Stomach (tissue), 8 donors: ENCODE measurements at regions not wholly inside any gene's neighbourhood (a gene's known extent, or its start where the extent isn't known, plus 50 kb on each side); places are given as distances from the start of the nearest gene placed in this dataset.

Experiments used
- DNase-seq, 2 donors: peaks; one replicate each; pipeline versions ENCODE4 v3.0.0 to v3.0.0-alpha.2; 2013 to 2019
- H3K27ac ChIP-seq, 5 donors: fragments of 200-600 bp in 4 of 5; sonication (generic) in 4 of 5; one replicate each; pipeline ENCODE4 v1.5.1; 2013 to 2019; ENCODE audit warnings: mild to moderate bottlenecking in 1 of 5, moderate library complexity in 1 of 5
- H3K27me3 ChIP-seq, 3 donors: fragments of 200-600 bp; sonication (generic); one replicate each; pipeline ENCODE4 v1.5.1; 2017 to 2019; ENCODE audit warnings: mixed run types in 1 of 3
- H3K36me3 ChIP-seq, 4 donors: fragments of 200-600 bp; sonication (generic); 1 replicate in 3 of 4; 2 replicates in 1 of 4; pipeline ENCODE4 v1.5.1; 2016 to 2019
- H3K4me1 ChIP-seq, 4 donors: fragments of 200-600 bp; sonication (generic); one replicate each; pipeline ENCODE4 v1.5.1; 2016 to 2019
- H3K4me3 ChIP-seq, 4 donors: fragments of 200-600 bp; sonication (generic) in 3 of 4; one replicate each; pipeline ENCODE4 v1.5.1; 2016 to 2019; ENCODE audit warnings: mild to moderate bottlenecking in 1 of 4
- H3K9me3 ChIP-seq, 4 donors: fragments of 200-600 bp; sonication (generic); one replicate each; pipeline ENCODE4 v1.5.1; 2016 to 2019
- CTCF ChIP-seq, 7 experiments: fragments of 450-650 bp in 4 of 7; fragments of 200-600 bp in 3 of 7; sonication (generic) in 3 of 7; IDR thresholded peaks; one replicate each; pipeline ENCODE4 v1.5.1; 2016 to 2019; ENCODE audit warnings: antibody characterized with exemption in 7 of 7, control low read depth in 2 of 7, mild to moderate bottlenecking in 1 of 7
- EP300 ChIP-seq: sonication (generic); formaldehyde crosslinking; IDR thresholded peaks from one replicate; pipeline ENCODE4 v1.6.1; 2017; ENCODE audit warnings: antibody characterized with exemption
- POLR2A ChIP-seq, 4 donors: fragments of 450-650 bp; IDR thresholded peaks; one replicate each; pipeline ENCODE4 v1.6.1; 2016; ENCODE audit warnings: antibody characterized with exemption in 4 of 4, control low read depth in 2 of 4, mild to moderate bottlenecking in 1 of 4, moderate library complexity in 1 of 4
- POLR2AphosphoS5 ChIP-seq, 3 donors: sonication (generic); formaldehyde crosslinking; IDR thresholded peaks; one replicate each; pipeline ENCODE4 v1.6.1; 2016; ENCODE audit warnings: antibody characterized with exemption in 3 of 3
- WGBS, 5 donors: extraction: QIAGEN DNeasy Blood & Tissue Kit in 3 of 5; methylation state at CpG; one replicate each; pipeline versions ENCODE4 v1.1.5 to v1.1.7; 2013 to 2018; 5-methylcytosine and 5-hydroxymethylcytosine counted together
- intact Hi-C: fragments of 100-400 bp; cut with DNase I; formaldehyde crosslinking; loops from one replicate; pipeline ENCODE4 v1.15.1; 2023; ENCODE audit warnings: low total_unique reads
- donor health status: healthy with polysubstance abuse.
- donor health status: Bipolar disorder and iron deficiency.
- donor health status: healthy.

GRCh38 chr15:91556926-91557325 is 296.6 kb upstream of the SLCO3A1 start:
- Histone ChIP-seq H3K27me3 (no peaks in the 10 kb centered on the region), H3K4me3 (no peak overlapping the region), H3K36me3 (no peaks in the 10 kb centered on the region), H3K4me1 (no peaks in the 10 kb centered on the region), H3K9me3 (no peaks in the 10 kb centered on the region), H3K27ac (no peak overlapping the region)
- no peak for DNase-seq
- TF ChIP-seq EP300 (no peak), CTCF (IDR thresholded peaks at IDR 0.05) (no peak), POLR2AphosphoS5 (IDR thresholded peaks at IDR 0.05) (no peak), POLR2A (IDR thresholded peaks at IDR 0.05) (no peak)
- intact Hi-C loops = no loop called here
- WGBS, 5 donors = 84 to 92% (median 88%) methylated on average over 5 of the region's 5 CpGs

- Histone ChIP-seq H3K27ac (no peak overlapping the region), H3K36me3 (no peaks in the 10 kb centered on the region), H3K27me3 (no peaks in the 10 kb centered on the region), H3K4me1 (no peaks in the 10 kb centered on the region), H3K9me3 (no peaks in the 10 kb centered on the region), H3K4me3 (no peak overlapping the region)
- intact Hi-C loops = no loop called here
- no peak for DNase-seq
- TF ChIP-seq CTCF (IDR thresholded peaks at IDR 0.05) = no peak
- TF ChIP-seq POLR2AphosphoS5 (IDR thresholded peaks at IDR 0.05) = no peak
- TF ChIP-seq POLR2A (IDR thresholded peaks at IDR 0.05) = no peak
- TF ChIP-seq EP300 = no peak
- WGBS, 5 donors = 35 to 72% (median 55%) methylated on average over 3 of the region's 3 CpGs
Observed at GRCh38 chr15:91559066-91559465, 294.4 kb upstream of the SLCO3A1 start.

DNA sequence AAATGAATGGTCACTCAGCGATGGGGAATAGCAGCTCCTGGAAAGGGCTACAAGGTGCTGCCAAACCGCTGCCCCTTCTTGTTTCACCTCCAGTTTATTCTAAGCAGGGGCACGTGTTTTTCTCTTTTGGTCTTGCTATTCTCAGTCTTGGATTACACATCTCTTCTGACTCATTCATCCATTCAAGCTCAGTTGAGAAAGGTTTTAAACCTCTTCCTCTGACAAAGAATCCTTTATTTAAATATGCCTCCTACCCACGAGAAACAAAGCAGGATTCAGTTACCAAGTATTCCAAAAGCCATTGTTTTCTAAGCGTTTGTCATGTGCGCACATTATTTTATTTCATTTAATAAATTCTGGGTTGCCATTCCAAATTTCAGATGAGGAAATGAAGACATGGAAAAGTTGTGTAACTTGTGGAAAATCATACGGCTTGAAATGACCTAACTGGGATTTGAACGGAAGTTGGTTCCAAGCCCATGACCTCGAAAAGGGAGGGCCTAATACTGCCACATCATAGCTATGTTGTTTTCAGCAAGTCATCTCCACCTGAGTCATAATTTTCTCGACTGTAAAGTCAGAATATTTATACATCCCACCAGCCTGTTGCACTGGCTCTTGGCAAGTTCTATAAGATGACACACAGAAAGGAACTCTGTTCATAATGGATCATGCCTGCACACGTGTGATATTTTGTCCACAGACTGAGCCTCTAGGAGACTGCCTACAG is 292.0 kb upstream of the SLCO3A1 start:
- no peaks in the 10 kb centered on the region for H3K36me3 ChIP-seq
- intact Hi-C loops = no loop called here
- 53 to 70% (median 62%) methylated on average over 11 of the region's 11 CpGs for WGBS, 5 donors
- H3K9me3 ChIP-seq = no peaks in the 10 kb centered on the region
- TF ChIP-seq POLR2A (IDR thresholded peaks at IDR 0.05) (no peak), CTCF (IDR thresholded peaks at IDR 0.05) (no peak), POLR2AphosphoS5 (IDR thresholded peaks at IDR 0.05) (no peak), EP300 (no peak)
- peak overlapping the region in 4 of 5 donors; percentile 34 to 70 (median 52) for H3K27ac ChIP-seq
- H3K4me3 ChIP-seq = no peak overlapping the region
- no peak for DNase-seq
- no peaks in the 10 kb centered on the region for H3K4me1 ChIP-seq
- H3K27me3 ChIP-seq = no peaks in the 10 kb centered on the region

DNA sequence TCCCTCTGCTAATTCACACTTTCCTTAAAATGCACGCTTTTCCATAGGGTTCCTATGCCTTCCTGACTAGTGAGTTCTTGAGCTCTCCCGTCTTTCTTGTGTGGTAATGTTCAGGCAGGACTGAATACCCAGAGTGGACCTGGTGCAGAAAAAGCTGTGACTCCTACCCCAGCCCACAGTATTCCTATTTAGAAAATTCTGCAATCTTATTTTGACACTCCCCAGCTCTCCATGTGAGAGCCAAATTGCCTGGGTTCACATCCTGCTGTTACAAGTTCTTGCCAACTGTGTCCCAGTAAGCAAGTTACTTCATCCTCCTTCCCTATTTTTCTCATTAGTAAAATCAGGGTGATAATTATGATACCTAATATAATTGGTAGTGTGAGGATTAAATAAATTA is 290.8 kb upstream of the SLCO3A1 start:
- WGBS, 5 donors = 81 to 92% (median 86%) methylated on average over 2 of the region's 2 CpGs
- no peaks in the 10 kb centered on the region for H3K36me3 ChIP-seq
- no peak for DNase-seq
- no peaks in the 10 kb centered on the region for H3K4me1 ChIP-seq
- no peak overlapping the region for H3K27ac ChIP-seq
- no peak for TF ChIP-seq EP300
- no peak for TF ChIP-seq POLR2AphosphoS5 (IDR thresholded peaks at IDR 0.05)
- no peak overlapping the region for H3K4me3 ChIP-seq
- H3K27me3 ChIP-seq = no peaks in the 10 kb centered on the region
- no peaks in the 10 kb centered on the region for H3K9me3 ChIP-seq
- intact Hi-C loops = no loop called here

DNA sequence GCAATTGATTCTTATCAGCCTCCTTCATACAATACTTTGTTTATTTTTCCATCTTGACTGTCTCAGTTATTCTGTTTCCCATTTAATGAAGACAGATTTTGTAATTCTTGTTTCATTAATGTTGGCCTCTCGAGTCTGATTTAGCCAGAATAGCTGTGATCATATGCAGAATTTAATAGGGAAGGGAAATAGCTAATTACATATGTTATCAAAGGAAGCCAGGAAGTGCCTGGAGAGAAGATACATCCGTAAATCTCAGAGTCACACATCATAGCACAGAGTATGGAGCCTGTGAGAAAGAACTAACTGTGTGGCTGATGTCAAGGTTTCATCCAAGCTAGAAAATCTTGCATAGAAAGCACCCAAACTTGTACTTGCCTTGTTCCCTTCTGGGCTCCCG is 288.9 kb upstream of the SLCO3A1 start:
- Histone ChIP-seq H3K27me3 (no peaks in the 10 kb centered on the region), H3K4me3 (no peak overlapping the region), H3K4me1 (no peaks in the 10 kb centered on the region), H3K36me3 (no peaks in the 10 kb centered on the region), H3K9me3 (no peaks in the 10 kb centered on the region), H3K27ac (no peak overlapping the region)
- WGBS, 5 donors = 75 to 84% (median 80%) methylated on average over 3 of the region's 3 CpGs
- DNase-seq = no peak
- intact Hi-C loops = no loop called here
- TF ChIP-seq POLR2AphosphoS5 (IDR thresholded peaks at IDR 0.05) (no peak), POLR2A (IDR thresholded peaks at IDR 0.05) (no peak), CTCF (IDR thresholded peaks at IDR 0.05) (no peak), EP300 (no peak)
